ENCODE measurements at regions not wholly inside any gene's neighbourhood (a gene's known extent, or its start where the extent isn't known, plus 50 kb on each side); places are given as distances from the start of the nearest gene placed in this dataset.
"Not testable (repeated sequence)": the region's sequence is repeated elsewhere in the genome, so short reads cannot be mapped to it uniquely, and the experiment has no call there.

GRCh38 chr3:124364317-124365020, 365.8 kb upstream of the UMPS start:
- DNase-seq (ENCODE audit: low spot score): no peak

DNA sequence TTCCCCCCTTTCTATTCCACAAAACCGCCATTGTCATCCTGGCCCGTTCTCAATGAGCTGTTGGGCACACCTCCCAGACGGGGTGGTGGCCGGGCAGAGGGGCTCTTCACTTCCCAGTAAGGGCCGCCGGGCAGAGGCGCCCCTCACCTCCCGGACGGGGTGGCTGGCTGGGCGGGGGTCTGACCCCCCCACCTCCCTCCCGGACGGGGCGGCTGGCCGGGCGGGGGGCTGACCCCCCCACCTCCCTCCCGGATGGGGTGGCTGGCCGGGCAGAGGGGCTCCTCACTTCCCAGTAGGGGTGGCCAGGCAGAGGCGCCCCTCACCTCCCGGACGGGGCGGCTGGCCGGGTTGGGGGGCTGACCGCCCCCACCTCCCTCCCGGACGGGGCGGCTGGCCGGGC, 363.6 kb upstream of the UMPS start:
- DNase-seq (ENCODE audit: low spot score): not testable (repeated sequence)

GRCh38 chr3:124372775-124373174, 357.5 kb upstream of the UMPS start:
- no peak for DNase-seq (ENCODE audit: low spot score)

- no peak for DNase-seq (ENCODE audit: low spot score)
Measured at GRCh38 chr3:124373524-124373923, 356.7 kb upstream of the UMPS start.

- no peak for DNase-seq (ENCODE audit: low spot score)
Measured at GRCh38 chr3:124374583-124374982, 355.7 kb upstream of the UMPS start.

DNA sequence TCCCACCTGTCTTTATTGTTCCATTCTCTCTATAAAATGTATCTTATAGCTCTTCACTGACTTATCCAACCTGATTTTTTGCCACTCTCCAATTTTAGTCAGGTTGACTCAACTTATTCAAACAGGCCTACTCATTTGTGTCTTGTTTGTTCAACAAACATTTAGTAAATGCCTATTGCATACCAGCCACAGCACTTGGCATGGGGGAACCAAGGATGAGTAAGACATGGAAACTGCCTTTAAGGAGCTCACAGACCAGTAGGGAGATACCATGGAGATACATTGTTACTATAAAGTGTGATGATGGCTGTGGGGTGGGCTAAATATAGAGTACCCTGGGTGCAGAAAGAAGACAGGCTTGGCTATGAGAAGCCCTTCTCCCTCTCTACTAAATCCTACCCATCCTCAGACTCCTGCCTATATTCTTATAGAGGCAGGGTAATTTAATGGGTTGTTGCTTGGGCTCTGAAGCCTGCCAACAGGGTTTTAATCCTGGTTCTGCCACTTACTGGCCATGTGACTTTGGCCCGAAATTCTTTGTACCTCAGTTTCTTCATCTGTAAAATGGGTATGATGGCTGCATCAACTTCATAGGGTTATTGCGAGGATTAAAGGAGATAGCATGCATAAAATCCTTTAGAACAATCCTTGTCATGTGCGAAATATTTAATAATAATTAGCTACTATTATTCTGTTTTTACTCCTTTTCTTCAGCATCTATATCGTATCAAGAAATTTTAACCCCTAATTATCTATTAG, 348.5 kb upstream of the UMPS start:
- DNase-seq (ENCODE audit: low spot score): no peak

DNA sequence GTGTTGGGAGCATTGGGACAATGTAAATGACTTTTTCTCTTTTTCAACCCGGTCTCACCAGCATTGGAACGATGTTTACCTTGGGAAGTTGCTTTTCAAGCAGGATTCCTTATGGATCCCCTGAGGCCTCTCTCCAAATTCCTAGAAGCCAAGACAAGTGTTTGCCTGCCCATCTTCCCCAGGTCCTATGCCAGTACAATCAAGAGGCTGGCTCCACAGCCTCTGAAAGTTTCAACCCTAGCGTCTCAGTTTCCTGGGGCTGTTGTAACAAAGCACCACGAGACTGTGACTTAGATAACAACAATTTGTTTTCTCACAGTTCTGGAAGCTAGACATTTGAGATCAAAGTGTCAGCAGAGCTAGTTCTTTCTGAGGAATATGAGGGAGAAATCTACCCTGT, 347.2 kb upstream of the UMPS start:
- DNase-seq (ENCODE audit: low spot score): no peak

GRCh38 chr3:124383846-124384466, 346.3 kb upstream of the UMPS start:
- DNase-seq (ENCODE audit: low spot score): no peak

GRCh38 chr3:124384527-124384926, 345.7 kb upstream of the UMPS start:
- DNase-seq (ENCODE audit: low spot score): no peak

GRCh38 chr3:124385996-124386395, 344.3 kb upstream of the UMPS start:
- DNase-seq (ENCODE audit: low spot score): no peak

GRCh38 chr3:124386996-124387595, 343.2 kb upstream of the UMPS start:
- DNase-seq (ENCODE audit: low spot score): no peak

GRCh38 chr3:124391774-124392173, 338.5 kb upstream of the UMPS start:
- no peak for DNase-seq (ENCODE audit: low spot score)

DNA sequence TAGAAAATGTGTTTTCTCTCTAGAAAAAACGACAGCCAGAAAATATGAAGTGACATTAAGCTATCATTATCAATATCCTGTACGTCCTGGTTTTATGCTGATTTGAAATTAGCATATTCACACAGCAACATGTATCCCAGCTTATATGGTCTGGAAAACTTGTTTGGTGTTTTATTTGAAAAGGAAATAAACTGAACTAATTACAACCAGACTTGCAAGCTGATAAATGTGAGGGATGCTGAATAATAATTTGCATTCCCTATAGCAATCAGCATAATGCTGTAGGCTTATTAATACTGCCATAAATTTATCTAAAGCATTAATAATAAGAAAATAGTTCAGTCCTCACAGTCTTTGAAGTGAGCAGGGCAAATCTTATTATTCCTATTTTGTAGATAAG, 336.9 kb upstream of the UMPS start:
- DNase-seq (ENCODE audit: low spot score): no peak

DNA sequence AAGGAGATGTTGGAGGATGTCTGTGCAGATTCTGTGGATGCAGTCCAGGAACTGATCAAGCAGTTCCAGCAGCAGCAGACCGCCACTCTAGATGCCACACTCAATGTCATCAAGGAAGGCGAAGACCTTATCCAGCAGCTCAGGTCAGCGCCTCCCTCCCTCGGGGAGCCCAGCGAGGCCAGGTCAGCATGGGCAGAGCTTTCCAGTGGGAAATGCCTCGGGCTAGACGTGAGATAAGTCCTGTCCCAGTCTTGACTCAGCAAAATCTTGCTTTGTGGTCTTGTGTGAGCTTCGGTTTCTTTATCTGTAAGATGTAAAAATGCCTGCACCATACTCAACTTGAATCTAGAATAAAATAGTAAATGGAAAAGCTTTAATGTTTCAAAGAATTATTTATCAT, 335.1 kb upstream of the UMPS start:
- no peak for DNase-seq (ENCODE audit: low spot score)

GRCh38 chr3:124395584-124396338, 334.5 kb upstream of the UMPS start:
- DNase-seq (ENCODE audit: low spot score): no peak

- DNase-seq (ENCODE audit: low spot score): no peak
Measured at GRCh38 chr3:124396339-124396950, 333.8 kb upstream of the UMPS start.

- DNase-seq (ENCODE audit: low spot score): no peak
Measured at GRCh38 chr3:124397088-124397487, 333.2 kb upstream of the UMPS start.

- no peak for DNase-seq (ENCODE audit: low spot score)
Measured at GRCh38 chr3:124398594-124398993, 331.7 kb upstream of the UMPS start.

GRCh38 chr3:124401843-124402242, 328.4 kb upstream of the UMPS start:
- no peak for DNase-seq (ENCODE audit: low spot score)

- DNase-seq (ENCODE audit: low spot score): no peak
Measured at GRCh38 chr3:124402791-124403190, 327.5 kb upstream of the UMPS start.

DNA sequence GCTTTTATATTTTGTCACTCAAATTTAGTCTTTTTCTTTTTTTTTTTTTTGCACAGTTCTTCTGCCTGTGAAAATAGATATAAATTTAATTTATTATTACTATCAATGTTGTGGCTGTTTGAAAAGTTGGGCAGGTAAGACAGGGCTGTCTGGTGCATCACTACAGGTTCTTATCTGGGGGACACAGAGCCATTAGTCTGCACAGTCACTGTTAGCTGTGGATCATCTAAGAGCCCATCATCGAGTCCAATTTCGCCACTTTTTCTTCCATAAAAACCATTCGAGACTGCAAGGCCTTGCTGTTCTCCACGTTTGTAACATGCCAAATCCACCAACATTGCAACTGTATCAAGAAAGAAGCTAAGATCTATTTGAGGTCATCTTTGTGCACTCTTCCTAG, 325.6 kb upstream of the UMPS start:
- no peak for DNase-seq (ENCODE audit: low spot score)

DNA sequence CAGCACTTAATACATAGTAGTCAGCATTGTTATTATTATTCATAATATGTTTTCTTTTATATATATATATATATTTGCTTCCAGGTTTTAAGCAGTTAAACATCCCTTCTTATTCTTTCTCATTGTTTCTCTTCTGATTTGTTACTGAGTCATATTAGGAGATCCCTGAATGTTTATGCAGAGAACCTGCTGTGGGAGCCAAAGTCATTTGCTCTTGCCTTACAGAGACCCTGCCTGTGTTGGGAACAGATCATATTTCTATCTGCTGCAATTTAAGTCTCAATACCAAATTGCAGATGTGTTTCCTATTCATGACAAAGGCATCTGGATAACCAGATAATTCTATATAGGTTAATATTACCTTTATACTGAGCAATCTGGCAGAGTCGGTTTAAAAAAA, 323.0 kb upstream of the UMPS start:
- DNase-seq (ENCODE audit: low spot score): no peak
